CD4-positive, alpha-beta T cell (primary cell): ENCODE measurements at regions not wholly inside any gene's neighbourhood (a gene's known extent, or its start where the extent isn't known, plus 50 kb on each side); places are given as distances from the start of the nearest gene placed in this dataset.

Experiments
- ATAC-seq: fragments of 200-7000 bp; cut with Tn5 transposase; one replicate; pipeline ENCODE4 v1.10.0; 2022; ENCODE audit warnings: mild to moderate bottlenecking; ENCODE audit not compliant: poor library complexity
- CTCF ChIA-PET: fragments of 350-600 bp; sonication (Branson Sonifier 250); formaldehyde crosslinking; loops from one replicate; lab custom pipeline; 2021; ENCODE audit warnings: antibody characterized with exemption, inconsistent platforms; lab: Charles Lee
- POLR2A ChIA-PET: fragments of 350-600 bp; sonication (Branson Sonifier 250); formaldehyde crosslinking; loops from one replicate; lab custom pipeline; 2021; ENCODE audit warnings: antibody characterized with exemption, inconsistent platforms; lab: Charles Lee
- DNase-seq, 14 experiments: peaks; one replicate each; pipeline ENCODE4 v3.0.0-alpha.2; 2013 to 2020; ENCODE audit warnings: mixed read lengths in 2 of 14
- H3K27ac ChIP-seq, 2 donors: one replicate each; pipeline versions ENCODE4 v1.5.1 to v1.7.0; 2013; ENCODE audit warnings: low read length in 2 of 2, low read depth in 1 of 2, mild to moderate bottlenecking in 1 of 2
- H3K27me3 ChIP-seq, 2 experiments: 1 replicate in 1 of 2; 2 replicates in 1 of 2; pipeline versions ENCODE4 v1.6.1 to v1.7.0; 2013; ENCODE audit warnings: low read length in 2 of 2, control low read depth in 1 of 2, mild to moderate bottlenecking in 1 of 2, moderate library complexity in 1 of 2; ENCODE audit not compliant: insufficient read depth in 2 of 2, control insufficient read depth in 1 of 2
- H3K36me3 ChIP-seq: one replicate; pipeline ENCODE4 v1.6.1; 2013; ENCODE audit warnings: low read length, control low read depth; ENCODE audit not compliant: insufficient read depth
- H3K4me1 ChIP-seq: one replicate; pipeline ENCODE4 v1.6.1; 2013; ENCODE audit warnings: low read length, control low read depth; ENCODE audit not compliant: insufficient read depth
- H3K4me3 ChIP-seq: one replicate; pipeline ENCODE4 v1.5.1; 2013; ENCODE audit warnings: mild to moderate bottlenecking, low read length, moderate library complexity
- H3K9me3 ChIP-seq, 2 experiments: 1 replicate in 1 of 2; 2 replicates in 1 of 2; pipeline versions ENCODE4 v1.6.1 to v1.7.0; 2013; ENCODE audit warnings: low read length in 2 of 2, mild to moderate bottlenecking in 2 of 2, control low read depth in 1 of 2, moderate library complexity in 1 of 2; ENCODE audit not compliant: control insufficient read depth in 1 of 2, insufficient read depth in 1 of 2
- H3K27ac Mint-ChIP-seq: one replicate; pipeline ENCODE4 v1.8.0; 2020; ENCODE audit warnings: mixed read lengths
- H3K27me3 Mint-ChIP-seq: one replicate; pipeline ENCODE4 v1.8.0; 2021; ENCODE audit warnings: mixed read lengths
- H3K36me3 Mint-ChIP-seq: one replicate; pipeline ENCODE4 v1.8.0; 2021; ENCODE audit warnings: low read depth, mixed read lengths
- H3K4me1 Mint-ChIP-seq: one replicate; pipeline ENCODE4 v1.8.0; 2021; ENCODE audit warnings: low read depth, mixed read lengths
- H3K4me3 Mint-ChIP-seq: one replicate; pipeline ENCODE4 v1.8.0; 2020; ENCODE audit warnings: mild to moderate bottlenecking, mixed read lengths
- H3K9me3 Mint-ChIP-seq: one replicate; pipeline ENCODE4 v1.8.0; 2020; ENCODE audit warnings: mixed read lengths
- CTCF ChIP-seq: fragments of 200-600 bp; IDR thresholded peaks from one replicate; pipeline ENCODE4 v1.8.0; 2022; ENCODE audit warnings: antibody characterized with exemption, mild to moderate bottlenecking
- intact Hi-C, 2 experiments: fragments of 100-400 bp; cut with DNase I in 1 of 2; cut with micrococcal nuclease in 1 of 2; formaldehyde crosslinking; loops; one replicate each; pipeline versions ENCODE4 v1.15.1 to v1.9.0; 2023 to 2025; cut with DNase I, micrococcal nuclease

GRCh38 chr1:53400761-53401674 lies 58.2 kb upstream of the DMRTB1 start:
- no peaks in the 10 kb centered on the region for H3K27me3 Mint-ChIP-seq
- ChIA-PET POLR2A (no interaction called here), CTCF (no interaction called here)
- no peaks in the 10 kb centered on the region for H3K9me3 Mint-ChIP-seq
- intact Hi-C loops = no loop called here
- H3K4me3 Mint-ChIP-seq = no peak overlapping the region
- no peak for TF ChIP-seq CTCF
- DNase-seq = no peak
- H3K4me1 Mint-ChIP-seq = no peaks in the 10 kb centered on the region
- Histone ChIP-seq H3K27ac (no peak overlapping the region), H3K36me3 (no peaks in the 10 kb centered on the region), H3K27me3 (no peaks in the 10 kb centered on the region), H3K9me3 (no peaks in the 10 kb centered on the region), H3K4me3 (no peak overlapping the region), H3K4me1 (no peaks in the 10 kb centered on the region)
- H3K36me3 Mint-ChIP-seq = no peaks in the 10 kb centered on the region
- H3K27ac Mint-ChIP-seq = no peak overlapping the region
- no peak for ATAC-seq

DNA sequence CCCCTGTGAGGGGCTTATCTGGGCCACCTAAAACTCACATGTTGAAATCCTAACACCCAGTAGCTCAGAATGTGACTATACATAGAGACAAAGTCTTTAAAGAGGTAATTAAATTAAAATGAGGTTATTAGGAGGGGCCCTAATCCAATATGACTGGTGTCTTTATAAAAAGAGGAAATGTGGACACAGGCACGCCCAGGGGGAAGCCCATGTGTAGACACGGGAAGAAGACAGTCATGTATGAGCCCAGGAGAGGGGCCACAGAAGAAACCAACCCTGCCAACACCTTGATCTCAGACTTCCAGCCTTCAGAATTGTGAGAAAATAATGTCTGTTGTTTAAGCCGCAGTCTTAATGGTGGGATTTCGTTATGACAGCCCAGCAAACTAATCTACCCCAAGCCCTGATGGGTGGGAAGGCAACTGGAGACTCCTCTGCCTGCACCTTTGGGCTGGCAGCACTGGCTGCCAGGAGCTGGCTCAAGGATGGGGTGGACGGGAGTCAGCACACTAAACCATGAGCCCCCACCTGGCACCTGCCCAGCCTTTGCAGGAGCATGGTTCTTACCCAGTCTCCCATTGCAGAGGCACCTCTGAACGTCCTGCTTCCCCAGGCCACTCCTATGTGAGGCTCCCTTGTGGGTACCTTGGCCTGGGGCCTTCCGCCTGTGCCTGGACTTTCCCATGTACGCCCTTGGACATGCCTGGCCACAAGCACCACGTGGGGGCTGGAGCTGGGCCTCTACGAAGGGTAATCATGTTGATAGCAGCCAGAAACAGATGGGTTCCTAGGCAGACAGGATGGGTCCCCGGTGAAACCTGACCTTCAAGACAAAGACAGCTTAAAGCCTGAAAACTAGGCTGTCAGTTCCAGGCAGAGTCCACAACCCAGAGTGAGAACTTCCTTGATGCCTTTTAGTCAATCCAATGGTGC lies 57.1 kb upstream of the DMRTB1 start:
- Histone ChIP-seq H3K36me3 (no peaks in the 10 kb centered on the region), H3K4me3 (no peak overlapping the region), H3K9me3 (no peaks in the 10 kb centered on the region), H3K4me1 (no peaks in the 10 kb centered on the region), H3K27me3 (no peaks in the 10 kb centered on the region), H3K27ac (no peak overlapping the region)
- DNase-seq (peak in 1 of 14 experiments; percentile 23), ATAC-seq (no peak)
- ChIA-PET CTCF (interaction anchor here (1.1 kb wide), 1 partner anchor 9 kb away, joined by 3 read pairs; no protein-coding TSS in a partner anchor), POLR2A (interaction anchor here (2.6 kb wide), 1 partner anchor 11 kb away, joined by 13 read pairs; no protein-coding TSS in a partner anchor)
- no peak for TF ChIP-seq CTCF
- no peak overlapping the region for H3K4me3 Mint-ChIP-seq
- H3K27me3 Mint-ChIP-seq = no peaks in the 10 kb centered on the region
- no peaks in the 10 kb centered on the region for H3K4me1 Mint-ChIP-seq
- H3K9me3 Mint-ChIP-seq = no peaks in the 10 kb centered on the region
- intact Hi-C loops = no loop called here
- H3K36me3 Mint-ChIP-seq = no peaks in the 10 kb centered on the region
- H3K27ac Mint-ChIP-seq = no peak overlapping the region

DNA sequence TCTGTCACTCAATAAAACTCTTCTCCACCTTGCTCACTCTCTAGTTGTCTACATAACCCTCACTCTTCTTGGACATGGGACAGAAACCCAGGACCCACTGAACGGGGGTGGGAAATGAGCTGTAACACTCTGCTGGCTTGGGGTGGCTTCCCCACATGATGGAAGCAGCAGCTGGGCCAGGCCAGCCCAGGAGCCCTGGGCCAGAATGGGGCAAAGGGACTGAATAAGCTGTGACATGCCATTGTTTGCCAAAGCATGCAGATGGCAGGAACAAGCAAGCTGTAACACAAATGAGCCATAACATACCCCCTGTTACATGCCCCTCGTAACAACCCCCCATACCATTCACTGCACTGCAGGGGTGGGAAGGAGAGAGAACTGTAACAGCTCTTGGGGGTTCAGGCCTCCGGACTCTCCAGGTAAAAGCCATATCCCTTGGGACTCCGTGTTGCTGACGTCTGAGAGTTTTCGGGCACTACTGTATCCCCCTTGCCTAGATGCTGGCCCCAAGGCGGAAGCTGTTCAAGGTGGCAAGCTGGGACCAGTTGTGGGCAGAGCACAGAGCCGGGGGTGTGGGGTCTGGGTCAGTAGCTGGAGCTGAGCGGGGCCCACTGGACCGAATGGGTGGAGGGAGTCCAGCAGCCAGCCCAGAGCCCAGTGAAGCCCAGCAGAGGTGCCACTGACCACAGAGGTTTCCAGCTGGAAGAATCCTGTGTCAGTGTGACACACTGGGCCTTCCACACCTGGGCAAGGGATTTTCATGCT lies 56.1 kb upstream of the DMRTB1 start:
- Mint-ChIP-seq H3K36me3 (no peaks in the 10 kb centered on the region), H3K4me3 (no peak overlapping the region), H3K9me3 (no peaks in the 10 kb centered on the region), H3K4me1 (no peaks in the 10 kb centered on the region), H3K27ac (no peak overlapping the region), H3K27me3 (no peaks in the 10 kb centered on the region)
- intact Hi-C loops = no loop called here
- H3K9me3 ChIP-seq = no peaks in the 10 kb centered on the region
- no peak overlapping the region for H3K27ac ChIP-seq
- TF ChIP-seq CTCF = no peak
- CTCF ChIA-PET = interaction anchor here (1.1 kb wide), 1 partner anchor 10 kb away, joined by 3 read pairs; no protein-coding TSS in a partner anchor
- H3K4me1 ChIP-seq = no peaks in the 10 kb centered on the region
- DNase-seq (no peak), ATAC-seq (no peak)
- H3K4me3 ChIP-seq = no peak overlapping the region
- no peaks in the 10 kb centered on the region for H3K36me3 ChIP-seq
- POLR2A ChIA-PET = interaction anchor here (2.6 kb wide), 1 partner anchor 10 kb away, joined by 13 read pairs; no protein-coding TSS in a partner anchor
- no peaks in the 10 kb centered on the region for H3K27me3 ChIP-seq
